ENCODE measurements at regions not wholly inside any gene's neighbourhood (a gene's known extent, or its start where the extent isn't known, plus 50 kb on each side); places are given as distances from the start of the nearest gene placed in this dataset.

- no peaks in the 10 kb centered on the region for H3K36me3 ChIP-seq (ENCODE audit: control insufficient read depth in 2 of 2, insufficient read depth in 2 of 2, low read length in 1 of 2)
- H3K4me1 ChIP-seq (ENCODE audit: control insufficient read depth in 2 of 2, insufficient read depth in 2 of 2, low read length in 1 of 2): no peaks in the 10 kb centered on the region
- no peaks in the 10 kb centered on the region for H3K9me3 ChIP-seq (ENCODE audit: control insufficient read depth in 2 of 2, insufficient read depth in 1 of 2, low read depth in 1 of 2, low read length in 1 of 2)
- 85 to 92% methylated on average over 3 of the region's 3 CpGs for WGBS, 2 donors
- H3K27ac ChIP-seq (ENCODE audit: low read depth in 2 of 2, low read length in 1 of 2): no peak overlapping the region
- H3K27me3 ChIP-seq (ENCODE audit: control insufficient read depth in 1 of 2, insufficient read depth in 2 of 2, low read length in 2 of 2): no peaks in the 10 kb centered on the region
- H3K4me3 ChIP-seq (ENCODE audit: low read depth in 1 of 2, low read length in 2 of 2): no peak overlapping the region
Measured at GRCh38 chr16:76910931-76911330, 280.1 kb upstream of the MON1B start.

GRCh38 chr16:76913046-76913445 is 277.9 kb upstream of the MON1B start:
- Histone ChIP-seq H3K9me3 (ENCODE audit: control insufficient read depth in 2 of 2, insufficient read depth in 1 of 2, low read depth in 1 of 2, low read length in 1 of 2) (no peaks in the 10 kb centered on the region), H3K4me1 (ENCODE audit: control insufficient read depth in 2 of 2, insufficient read depth in 2 of 2, low read length in 1 of 2) (no peaks in the 10 kb centered on the region), H3K36me3 (ENCODE audit: control insufficient read depth in 2 of 2, insufficient read depth in 2 of 2, low read length in 1 of 2) (no peaks in the 10 kb centered on the region), H3K27ac (ENCODE audit: low read depth in 2 of 2, low read length in 1 of 2) (no peak overlapping the region), H3K27me3 (ENCODE audit: control insufficient read depth in 1 of 2, insufficient read depth in 2 of 2, low read length in 2 of 2) (no peaks in the 10 kb centered on the region), H3K4me3 (ENCODE audit: low read depth in 1 of 2, low read length in 2 of 2) (no peak overlapping the region)
- WGBS, 2 donors: 78 to 79% methylated on average over 1 of the region's 1 CpG

GRCh38 chr16:76926042-76926441 is 264.9 kb upstream of the MON1B start:
- Histone ChIP-seq H3K4me3 (ENCODE audit: low read depth in 1 of 2, low read length in 2 of 2) (no peak overlapping the region), H3K27me3 (ENCODE audit: control insufficient read depth in 1 of 2, insufficient read depth in 2 of 2, low read length in 2 of 2) (no peaks in the 10 kb centered on the region), H3K4me1 (ENCODE audit: control insufficient read depth in 2 of 2, insufficient read depth in 2 of 2, low read length in 1 of 2) (no peaks in the 10 kb centered on the region), H3K9me3 (ENCODE audit: control insufficient read depth in 2 of 2, insufficient read depth in 1 of 2, low read depth in 1 of 2, low read length in 1 of 2) (peaks cover 0 to 2% of the 10 kb centered on the region in 2 donors), H3K36me3 (ENCODE audit: control insufficient read depth in 2 of 2, insufficient read depth in 2 of 2, low read length in 1 of 2) (no peaks in the 10 kb centered on the region), H3K27ac (ENCODE audit: low read depth in 2 of 2, low read length in 1 of 2) (no peak overlapping the region)
- WGBS, 2 donors: 69 to 75% methylated on average over 2 of the region's 2 CpGs

GRCh38 chr16:76926595-76926994 is 264.4 kb upstream of the MON1B start:
- Histone ChIP-seq H3K4me3 (ENCODE audit: low read depth in 1 of 2, low read length in 2 of 2) (no peak overlapping the region), H3K27me3 (ENCODE audit: control insufficient read depth in 1 of 2, insufficient read depth in 2 of 2, low read length in 2 of 2) (no peaks in the 10 kb centered on the region), H3K27ac (ENCODE audit: low read depth in 2 of 2, low read length in 1 of 2) (no peak overlapping the region), H3K36me3 (ENCODE audit: control insufficient read depth in 2 of 2, insufficient read depth in 2 of 2, low read length in 1 of 2) (no peaks in the 10 kb centered on the region), H3K4me1 (ENCODE audit: control insufficient read depth in 2 of 2, insufficient read depth in 2 of 2, low read length in 1 of 2) (no peaks in the 10 kb centered on the region), H3K9me3 (ENCODE audit: control insufficient read depth in 2 of 2, insufficient read depth in 1 of 2, low read depth in 1 of 2, low read length in 1 of 2) (peaks cover 0 to 2% of the 10 kb centered on the region in 2 donors)
- 20 to 29% methylated on average over 1 of the region's 1 CpG for WGBS, 2 donors

- H3K4me3 ChIP-seq (ENCODE audit: low read depth in 1 of 2, low read length in 2 of 2): no peak overlapping the region
- H3K36me3 ChIP-seq (ENCODE audit: control insufficient read depth in 2 of 2, insufficient read depth in 2 of 2, low read length in 1 of 2): no peaks in the 10 kb centered on the region
- WGBS, 2 donors: 35 to 48% methylated on average over 1 of the region's 1 CpG
- H3K9me3 ChIP-seq (ENCODE audit: control insufficient read depth in 2 of 2, insufficient read depth in 1 of 2, low read depth in 1 of 2, low read length in 1 of 2): no peaks in the 10 kb centered on the region
- no peaks in the 10 kb centered on the region for H3K4me1 ChIP-seq (ENCODE audit: control insufficient read depth in 2 of 2, insufficient read depth in 2 of 2, low read length in 1 of 2)
- no peak overlapping the region for H3K27ac ChIP-seq (ENCODE audit: low read depth in 2 of 2, low read length in 1 of 2)
- H3K27me3 ChIP-seq (ENCODE audit: control insufficient read depth in 1 of 2, insufficient read depth in 2 of 2, low read length in 2 of 2): no peaks in the 10 kb centered on the region
Measured at GRCh38 chr16:76931186-76931585, 259.8 kb upstream of the MON1B start.

GRCh38 chr16:76932541-76933211 is 258.3 kb upstream of the MON1B start:
- Histone ChIP-seq H3K36me3 (ENCODE audit: control insufficient read depth in 2 of 2, insufficient read depth in 2 of 2, low read length in 1 of 2) (no peaks in the 10 kb centered on the region), H3K27ac (ENCODE audit: low read depth in 2 of 2, low read length in 1 of 2) (no peak overlapping the region), H3K4me3 (ENCODE audit: low read depth in 1 of 2, low read length in 2 of 2) (no peak overlapping the region), H3K9me3 (ENCODE audit: control insufficient read depth in 2 of 2, insufficient read depth in 1 of 2, low read depth in 1 of 2, low read length in 1 of 2) (no peaks in the 10 kb centered on the region), H3K4me1 (ENCODE audit: control insufficient read depth in 2 of 2, insufficient read depth in 2 of 2, low read length in 1 of 2) (no peaks in the 10 kb centered on the region), H3K27me3 (ENCODE audit: control insufficient read depth in 1 of 2, insufficient read depth in 2 of 2, low read length in 2 of 2) (no peaks in the 10 kb centered on the region)
- 65 to 74% methylated on average over 1 of the region's 1 CpG for WGBS, 2 donors

GRCh38 chr16:76940251-76940650 is 250.7 kb upstream of the MON1B start:
- Histone ChIP-seq H3K4me1 (ENCODE audit: control insufficient read depth in 2 of 2, insufficient read depth in 2 of 2, low read length in 1 of 2) (no peaks in the 10 kb centered on the region), H3K36me3 (ENCODE audit: control insufficient read depth in 2 of 2, insufficient read depth in 2 of 2, low read length in 1 of 2) (no peaks in the 10 kb centered on the region), H3K27ac (ENCODE audit: low read depth in 2 of 2, low read length in 1 of 2) (no peak overlapping the region), H3K27me3 (ENCODE audit: control insufficient read depth in 1 of 2, insufficient read depth in 2 of 2, low read length in 2 of 2) (no peaks in the 10 kb centered on the region), H3K9me3 (ENCODE audit: control insufficient read depth in 2 of 2, insufficient read depth in 1 of 2, low read depth in 1 of 2, low read length in 1 of 2) (peaks cover 2% of the 10 kb centered on the region in 2 donors), H3K4me3 (ENCODE audit: low read depth in 1 of 2, low read length in 2 of 2) (no peak overlapping the region)
- WGBS, 2 donors: 69 to 77% methylated on average over 1 of the region's 1 CpG

GRCh38 chr16:76941113-76941512 is 249.9 kb upstream of the MON1B start:
- no peaks in the 10 kb centered on the region for H3K4me1 ChIP-seq (ENCODE audit: control insufficient read depth in 2 of 2, insufficient read depth in 2 of 2, low read length in 1 of 2)
- H3K27me3 ChIP-seq (ENCODE audit: control insufficient read depth in 1 of 2, insufficient read depth in 2 of 2, low read length in 2 of 2): no peaks in the 10 kb centered on the region
- peaks cover 2% of the 10 kb centered on the region in 2 donors for H3K9me3 ChIP-seq (ENCODE audit: control insufficient read depth in 2 of 2, insufficient read depth in 1 of 2, low read depth in 1 of 2, low read length in 1 of 2)
- H3K36me3 ChIP-seq (ENCODE audit: control insufficient read depth in 2 of 2, insufficient read depth in 2 of 2, low read length in 1 of 2): no peaks in the 10 kb centered on the region
- 63 to 73% methylated on average over 1 of the region's 1 CpG for WGBS, 2 donors
- no peak overlapping the region for H3K4me3 ChIP-seq (ENCODE audit: low read depth in 1 of 2, low read length in 2 of 2)
- H3K27ac ChIP-seq (ENCODE audit: low read depth in 2 of 2, low read length in 1 of 2): no peak overlapping the region

- Histone ChIP-seq H3K9me3 (ENCODE audit: control insufficient read depth in 2 of 2, insufficient read depth in 1 of 2, low read depth in 1 of 2, low read length in 1 of 2) (peaks cover 2% of the 10 kb centered on the region in 2 donors), H3K27me3 (ENCODE audit: control insufficient read depth in 1 of 2, insufficient read depth in 2 of 2, low read length in 2 of 2) (no peaks in the 10 kb centered on the region), H3K4me3 (ENCODE audit: low read depth in 1 of 2, low read length in 2 of 2) (no peak overlapping the region), H3K4me1 (ENCODE audit: control insufficient read depth in 2 of 2, insufficient read depth in 2 of 2, low read length in 1 of 2) (no peaks in the 10 kb centered on the region), H3K36me3 (ENCODE audit: control insufficient read depth in 2 of 2, insufficient read depth in 2 of 2, low read length in 1 of 2) (no peaks in the 10 kb centered on the region), H3K27ac (ENCODE audit: low read depth in 2 of 2, low read length in 1 of 2) (no peak overlapping the region)
- 94% methylated on average over 4 of the region's 4 CpGs for WGBS, 2 donors
Measured at GRCh38 chr16:76942089-76942488, 248.9 kb upstream of the MON1B start.

GRCh38 chr16:76943921-76944320 is 247.1 kb upstream of the MON1B start:
- no peaks in the 10 kb centered on the region for H3K4me1 ChIP-seq (ENCODE audit: control insufficient read depth in 2 of 2, insufficient read depth in 2 of 2, low read length in 1 of 2)
- 35 to 48% methylated on average over 2 of the region's 2 CpGs for WGBS, 2 donors
- peaks cover 2% of the 10 kb centered on the region in 2 donors for H3K9me3 ChIP-seq (ENCODE audit: control insufficient read depth in 2 of 2, insufficient read depth in 1 of 2, low read depth in 1 of 2, low read length in 1 of 2)
- H3K27ac ChIP-seq (ENCODE audit: low read depth in 2 of 2, low read length in 1 of 2): no peak overlapping the region
- no peak overlapping the region for H3K4me3 ChIP-seq (ENCODE audit: low read depth in 1 of 2, low read length in 2 of 2)
- no peaks in the 10 kb centered on the region for H3K27me3 ChIP-seq (ENCODE audit: control insufficient read depth in 1 of 2, insufficient read depth in 2 of 2, low read length in 2 of 2)
- no peaks in the 10 kb centered on the region for H3K36me3 ChIP-seq (ENCODE audit: control insufficient read depth in 2 of 2, insufficient read depth in 2 of 2, low read length in 1 of 2)
